ENCODE measurements at regions not wholly inside any gene's neighbourhood (a gene's known extent, or its start where the extent isn't known, plus 50 kb on each side); places are given as distances from the start of the nearest gene placed in this dataset.

DNA sequence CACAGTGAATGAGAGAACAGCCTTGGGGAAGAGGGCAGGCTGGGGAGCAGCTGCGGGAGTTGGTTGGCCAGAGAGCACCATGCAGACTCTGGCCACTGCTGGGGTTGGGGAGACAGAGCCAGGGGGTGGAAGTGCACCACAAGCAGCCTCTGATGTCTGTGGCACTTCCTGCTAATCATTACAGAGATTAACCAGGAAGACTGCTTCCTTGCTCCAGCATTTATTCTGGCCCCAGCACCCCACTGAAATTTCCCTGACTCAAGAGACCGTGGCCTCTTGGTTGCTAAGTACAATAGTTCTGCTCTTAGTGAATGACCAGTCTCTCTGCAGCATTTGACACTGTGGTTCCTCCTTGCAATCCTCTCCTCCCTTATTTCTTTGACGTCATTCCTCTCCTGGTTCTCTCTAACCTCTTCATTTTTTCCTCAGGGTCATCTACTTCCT, 266.2 kb upstream of the ROPN1 start:
- no peak for TF ChIP-seq ZNF329 (CRISPR knock-in tag; IDR thresholded peaks at IDR 0.05; ENCODE audit: low read depth)
- TF ChIP-seq, protein P1, sequence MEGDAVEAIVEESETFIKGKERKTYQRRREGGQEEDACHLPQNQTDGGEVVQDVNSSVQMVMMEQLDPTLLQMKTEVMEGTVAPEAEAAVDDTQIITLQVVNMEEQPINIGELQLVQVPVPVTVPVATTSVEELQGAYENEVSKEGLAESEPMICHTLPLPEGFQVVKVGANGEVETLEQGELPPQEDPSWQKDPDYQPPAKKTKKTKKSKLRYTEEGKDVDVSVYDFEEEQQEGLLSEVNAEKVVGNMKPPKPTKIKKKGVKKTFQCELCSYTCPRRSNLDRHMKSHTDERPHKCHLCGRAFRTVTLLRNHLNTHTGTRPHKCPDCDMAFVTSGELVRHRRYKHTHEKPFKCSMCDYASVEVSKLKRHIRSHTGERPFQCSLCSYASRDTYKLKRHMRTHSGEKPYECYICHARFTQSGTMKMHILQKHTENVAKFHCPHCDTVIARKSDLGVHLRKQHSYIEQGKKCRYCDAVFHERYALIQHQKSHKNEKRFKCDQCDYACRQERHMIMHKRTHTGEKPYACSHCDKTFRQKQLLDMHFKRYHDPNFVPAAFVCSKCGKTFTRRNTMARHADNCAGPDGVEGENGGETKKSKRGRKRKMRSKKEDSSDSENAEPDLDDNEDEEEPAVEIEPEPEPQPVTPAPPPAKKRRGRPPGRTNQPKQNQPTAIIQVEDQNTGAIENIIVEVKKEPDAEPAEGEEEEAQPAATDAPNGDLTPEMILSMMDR (CRISPR knock-in tag; IDR thresholded peaks at IDR 0.05) = no peak
- TF ChIP-seq TCF7 (IDR thresholded peaks at IDR 0.05; ENCODE audit: low read depth) = no peak
- no peak for TF ChIP-seq TAF1 (CRISPR knock-in tag; IDR thresholded peaks at IDR 0.05)
- no peak for TF ChIP-seq JARID2 (CRISPR knock-in tag; IDR thresholded peaks at IDR 0.05; ENCODE audit: insufficient replicate concordance)
- TF ChIP-seq, protein P2, sequence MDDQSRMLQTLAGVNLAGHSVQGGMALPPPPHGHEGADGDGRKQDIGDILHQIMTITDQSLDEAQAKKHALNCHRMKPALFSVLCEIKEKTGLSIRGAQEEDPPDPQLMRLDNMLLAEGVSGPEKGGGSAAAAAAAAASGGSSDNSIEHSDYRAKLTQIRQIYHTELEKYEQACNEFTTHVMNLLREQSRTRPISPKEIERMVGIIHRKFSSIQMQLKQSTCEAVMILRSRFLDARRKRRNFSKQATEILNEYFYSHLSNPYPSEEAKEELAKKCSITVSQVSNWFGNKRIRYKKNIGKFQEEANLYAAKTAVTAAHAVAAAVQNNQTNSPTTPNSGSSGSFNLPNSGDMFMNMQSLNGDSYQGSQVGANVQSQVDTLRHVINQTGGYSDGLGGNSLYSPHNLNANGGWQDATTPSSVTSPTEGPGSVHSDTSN (CRISPR knock-in tag; IDR thresholded peaks at IDR 0.05; ENCODE audit: borderline replicate concordance) = no peak
- no peak for TF ChIP-seq GTF2F1 (IDR thresholded peaks at IDR 0.05; ENCODE audit: low read length)
- no peak for TF ChIP-seq SIN3A (IDR thresholded peaks at IDR 0.05; ENCODE audit: borderline replicate concordance, low read depth, low read length)

Measured in HepG2 (cell line).